ENCODE measurements at regions not wholly inside any gene's neighbourhood (a gene's known extent, or its start where the extent isn't known, plus 50 kb on each side); places are given as distances from the start of the nearest gene placed in this dataset.

DNA sequence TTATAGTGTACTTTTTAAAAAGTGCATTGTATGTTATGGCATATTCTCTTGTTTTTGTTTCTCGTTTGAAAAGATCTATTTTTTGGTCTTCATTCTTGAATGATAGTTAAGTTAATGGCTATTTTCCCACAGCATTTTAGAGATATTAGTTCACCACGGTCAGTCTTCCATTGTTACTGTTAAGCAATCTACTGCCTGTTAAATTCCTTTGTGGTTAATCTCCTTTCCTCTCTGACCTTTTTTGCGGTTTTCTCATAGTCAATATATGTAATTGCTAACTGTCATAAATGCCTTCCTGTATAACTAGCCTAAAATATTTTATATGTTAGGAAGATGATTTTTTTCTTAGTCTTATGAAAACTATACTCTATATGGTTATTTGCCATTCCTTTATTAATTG, 250.8 kb upstream of the FBXL7 start:
- no peak for FAIRE-seq
- Histone ChIP-seq H4K20me1 (ENCODE audit: control insufficient read depth, insufficient read depth) (no peaks in the 10 kb centered on the region), H3K27ac (ENCODE audit: control insufficient read depth, insufficient read depth) (no peak overlapping the region), H3K4me2 (ENCODE audit: control insufficient read depth, insufficient read depth) (no peak overlapping the region), H3K27me3 (replicated peaks in 1 of 2; ENCODE audit: control insufficient read depth in 2 of 2, insufficient read depth in 2 of 2, low read length in 1 of 2) (no peaks in the 10 kb centered on the region), H3K4me1 (ENCODE audit: control insufficient read depth, insufficient read depth, low read length) (no peaks in the 10 kb centered on the region), H3K79me2 (ENCODE audit: control insufficient read depth, insufficient read depth, low read length) (no peaks in the 10 kb centered on the region), H2AFZ (ENCODE audit: control insufficient read depth, low read depth, low read length) (no peak overlapping the region), H3K36me3 (ENCODE audit: control insufficient read depth in 2 of 2, insufficient read depth in 2 of 2, low read length in 1 of 2) (no peaks in the 10 kb centered on the region), H3K9me3 (replicated peaks; ENCODE audit: control insufficient read depth, insufficient read depth, low read length) (no peaks in the 10 kb centered on the region), H3K4me3 (no peak overlapping the region), H3K9ac (ENCODE audit: control insufficient read depth, insufficient read depth, low read length) (no peak overlapping the region)
- SMC1A ChIA-PET (ENCODE audit: uncharacterized antibody, unreplicated experiment), result no interaction called here
- RAD21 ChIA-PET (ENCODE audit: unreplicated experiment), result no interaction called here
- CTCF ChIA-PET, result interaction anchor here (0.8 kb wide), 1 partner anchor 489 kb away, joined by 4 read pairs; no protein-coding TSS in a partner anchor
- ATAC-seq, result no peak
- in situ Hi-C loops (cut with MboI), result no loop called here
- BruUV-seq (replicated peaks), result no TSS peak
- intact Hi-C loops (cut with micrococcal nuclease; ENCODE audit: unreplicated experiment), result no loop called here
- POLR2A ChIA-PET, result no interaction called here
- WGBS (ENCODE audit: insufficient coverage, insufficient replicate concordance, low lambda C conversion rate, missing lambda C conversion rate), result 0% methylated on average over 3 of the region's 3 CpGs
- no peak for DNase-seq (ENCODE audit: low read depth, low spot score)
- TF ChIP-seq SMAD1 (IDR thresholded peaks at IDR 0.05; ENCODE audit: low read depth, partially characterized antibody), result no peak

DNA sequence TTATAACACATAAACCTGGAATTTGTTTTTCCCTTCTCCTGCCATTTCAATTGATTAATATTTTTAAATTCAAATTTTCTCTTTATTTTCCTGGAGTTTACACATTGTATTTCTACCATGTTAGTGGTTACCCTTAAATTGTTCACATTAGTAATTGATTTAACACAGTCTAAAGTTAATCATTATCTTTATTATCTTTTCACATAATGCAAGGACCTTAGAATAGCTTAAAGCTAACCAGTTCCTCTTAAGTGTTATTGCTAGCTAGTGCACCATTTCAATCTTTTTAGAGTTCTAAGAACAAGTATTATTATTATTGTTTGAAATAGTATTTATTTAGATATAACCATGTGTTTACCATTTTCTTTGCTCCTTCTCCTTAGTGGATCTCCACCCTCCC, 251.2 kb upstream of the FBXL7 start:
- Histone ChIP-seq H3K9ac (ENCODE audit: control insufficient read depth, insufficient read depth, low read length) (no peak overlapping the region), H3K79me2 (ENCODE audit: control insufficient read depth, insufficient read depth, low read length) (no peaks in the 10 kb centered on the region), H3K4me1 (ENCODE audit: control insufficient read depth, insufficient read depth, low read length) (no peaks in the 10 kb centered on the region), H2AFZ (ENCODE audit: control insufficient read depth, low read depth, low read length) (no peak overlapping the region), H3K9me3 (replicated peaks; ENCODE audit: control insufficient read depth, insufficient read depth, low read length) (no peaks in the 10 kb centered on the region), H3K27me3 (replicated peaks in 1 of 2; ENCODE audit: control insufficient read depth in 2 of 2, insufficient read depth in 2 of 2, low read length in 1 of 2) (no peaks in the 10 kb centered on the region), H4K20me1 (ENCODE audit: control insufficient read depth, insufficient read depth) (no peaks in the 10 kb centered on the region), H3K36me3 (ENCODE audit: control insufficient read depth in 2 of 2, insufficient read depth in 2 of 2, low read length in 1 of 2) (no peaks in the 10 kb centered on the region), H3K4me3 (no peak overlapping the region), H3K27ac (ENCODE audit: control insufficient read depth, insufficient read depth) (no peak overlapping the region), H3K4me2 (ENCODE audit: control insufficient read depth, insufficient read depth) (no peak overlapping the region)
- ChIA-PET SMC1A (ENCODE audit: uncharacterized antibody, unreplicated experiment) (no interaction called here), POLR2A (no interaction called here), CTCF (interaction anchor here (0.8 kb wide), 1 partner anchor 489 kb away, joined by 4 read pairs; no protein-coding TSS in a partner anchor), RAD21 (ENCODE audit: unreplicated experiment) (no interaction called here)
- no peak for ATAC-seq
- FAIRE-seq, result no peak
- in situ Hi-C loops (cut with MboI) (no loop called here), intact Hi-C loops (cut with micrococcal nuclease; ENCODE audit: unreplicated experiment) (no loop called here)
- TF ChIP-seq PAX8 (IDR thresholded peaks at IDR 0.05) (no peak), EP300 (IDR thresholded peaks at IDR 0.05; ENCODE audit: borderline replicate concordance in 1 of 2, control insufficient read depth in 1 of 2, low read depth in 2 of 2, low read length in 2 of 2) (no peak), KLF5 (IDR thresholded peaks at IDR 0.05; ENCODE audit: partially characterized antibody) (no peak), TARDBP (IDR thresholded peaks at IDR 0.05; ENCODE audit: borderline replicate concordance) (no peak), TCF3 (IDR thresholded peaks at IDR 0.05; ENCODE audit: borderline replicate concordance, insufficient read depth, low read depth, low read length) (no peak), ZBED1 (IDR thresholded peaks at IDR 0.05; ENCODE audit: borderline replicate concordance) (no peak), ASH2L (IDR thresholded peaks at IDR 0.05; ENCODE audit: borderline replicate concordance, low read depth) (no peak), WRNIP1 (IDR thresholded peaks at IDR 0.05; ENCODE audit: borderline replicate concordance, low read depth, low read length) (no peak), CHD1 (IDR thresholded peaks at IDR 0.05; ENCODE audit: low read depth, low read length) (no peak), CHD2 (IDR thresholded peaks at IDR 0.05; ENCODE audit: borderline replicate concordance, low read depth, low read length) (no peak), CBFB (IDR thresholded peaks at IDR 0.05; ENCODE audit: low read depth) (no peak), NR2C2 (IDR thresholded peaks at IDR 0.05; ENCODE audit: borderline replicate concordance, control insufficient read depth, insufficient read length, low read depth) (no peak), ZNF384 (IDR thresholded peaks at IDR 0.05; ENCODE audit: borderline replicate concordance, low read depth, low read length) (no peak), SUZ12 (IDR thresholded peaks at IDR 0.05; ENCODE audit: unreplicated experiment) (no peak)
- TF ChIP-seq, protein P1, sequence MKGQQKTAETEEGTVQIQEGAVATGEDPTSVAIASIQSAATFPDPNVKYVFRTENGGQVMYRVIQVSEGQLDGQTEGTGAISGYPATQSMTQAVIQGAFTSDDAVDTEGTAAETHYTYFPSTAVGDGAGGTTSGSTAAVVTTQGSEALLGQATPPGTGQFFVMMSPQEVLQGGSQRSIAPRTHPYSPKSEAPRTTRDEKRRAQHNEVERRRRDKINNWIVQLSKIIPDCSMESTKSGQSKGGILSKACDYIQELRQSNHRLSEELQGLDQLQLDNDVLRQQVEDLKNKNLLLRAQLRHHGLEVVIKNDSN (IDR thresholded peaks at IDR 0.05; ENCODE audit: borderline replicate concordance, extremely low read length, insufficient read depth, low read depth, low read length), result no peak
- TF ChIP-seq, protein P2, sequence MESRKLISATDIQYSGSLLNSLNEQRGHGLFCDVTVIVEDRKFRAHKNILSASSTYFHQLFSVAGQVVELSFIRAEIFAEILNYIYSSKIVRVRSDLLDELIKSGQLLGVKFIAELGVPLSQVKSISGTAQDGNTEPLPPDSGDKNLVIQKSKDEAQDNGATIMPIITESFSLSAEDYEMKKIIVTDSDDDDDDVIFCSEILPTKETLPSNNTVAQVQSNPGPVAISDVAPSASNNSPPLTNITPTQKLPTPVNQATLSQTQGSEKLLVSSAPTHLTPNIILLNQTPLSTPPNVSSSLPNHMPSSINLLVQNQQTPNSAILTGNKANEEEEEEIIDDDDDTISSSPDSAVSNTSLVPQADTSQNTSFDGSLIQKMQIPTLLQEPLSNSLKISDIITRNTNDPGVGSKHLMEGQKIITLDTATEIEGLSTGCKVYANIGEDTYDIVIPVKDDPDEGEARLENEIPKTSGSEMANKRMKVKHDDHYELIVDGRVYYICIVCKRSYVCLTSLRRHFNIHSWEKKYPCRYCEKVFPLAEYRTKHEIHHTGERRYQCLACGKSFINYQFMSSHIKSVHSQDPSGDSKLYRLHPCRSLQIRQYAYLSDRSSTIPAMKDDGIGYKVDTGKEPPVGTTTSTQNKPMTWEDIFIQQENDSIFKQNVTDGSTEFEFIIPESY (IDR thresholded peaks at IDR 0.05), result no peak
- no peak for DNase-seq (ENCODE audit: low read depth, low spot score)
- no TSS peak for BruUV-seq (replicated peaks)
